Astrocyte (in vitro differentiated cells and primary cell): ENCODE measurements at regions not wholly inside any gene's neighbourhood (a gene's known extent, or its start where the extent isn't known, plus 50 kb on each side); places are given as distances from the start of the nearest gene placed in this dataset.

Experiments
- DNase-seq: peaks from one replicate; pipeline ENCODE4 v3.0.0-alpha.2; 2010; ENCODE audit warnings: low read depth
- FAIRE-seq: peaks from 2 replicates; lab custom pipeline; 2011; peaks lifted over from hg19 to GRCh38; lab: Jason Lieb, UNC
- H2AFZ ChIP-seq: 2 replicates; pipeline ENCODE4 v1.6.0; 2012; ENCODE audit warnings: low read depth, low read length, inconsistent platforms
- H3K27ac ChIP-seq: 2 replicates; pipeline ENCODE4 v1.5.1; 2011; ENCODE audit warnings: low read depth, low read length, inconsistent platforms
- H3K27me3 ChIP-seq: 2 replicates; pipeline ENCODE4 v1.6.0; 2011; ENCODE audit warnings: low read length, inconsistent platforms; ENCODE audit not compliant: insufficient read depth
- H3K36me3 ChIP-seq: 2 replicates; pipeline ENCODE4 v1.5.1; 2011; ENCODE audit warnings: low read length, inconsistent platforms; ENCODE audit not compliant: insufficient read depth
- H3K4me1 ChIP-seq: 2 replicates; pipeline ENCODE4 v1.5.1; 2011; ENCODE audit warnings: low read length, inconsistent platforms; ENCODE audit not compliant: insufficient read depth
- H3K4me2 ChIP-seq: 2 replicates; pipeline ENCODE4 v1.6.0; 2012; ENCODE audit warnings: low read length, inconsistent platforms
- H3K4me3 ChIP-seq: 2 replicates; pipeline ENCODE4 v1.5.1; 2011; ENCODE audit warnings: low read depth, mild to moderate bottlenecking, low read length, inconsistent platforms; ENCODE audit not compliant: insufficient read depth
- H3K79me2 ChIP-seq: 2 replicates; pipeline ENCODE4 v1.6.0; 2012; ENCODE audit warnings: mild to moderate bottlenecking, low read length, inconsistent platforms; ENCODE audit not compliant: insufficient read depth
- H3K9ac ChIP-seq: 2 replicates; pipeline ENCODE4 v1.6.0; 2012; ENCODE audit warnings: mild to moderate bottlenecking, low read length, inconsistent platforms
- H3K9me3 ChIP-seq: 2 replicates; pipeline ENCODE4 v1.5.1; 2012; ENCODE audit warnings: low read depth, mild to moderate bottlenecking, low read length, inconsistent platforms; ENCODE audit not compliant: insufficient read depth
- H4K20me1 ChIP-seq: 2 replicates; pipeline ENCODE4 v1.6.0; 2012; ENCODE audit warnings: low read length, inconsistent platforms; ENCODE audit not compliant: insufficient read depth
- H3K27ac Mint-ChIP-seq: one replicate; pipeline ENCODE4 v1.8.0; 2021; ENCODE audit warnings: mild to moderate bottlenecking, mixed read lengths; ENCODE audit not compliant: unreplicated experiment
- H3K27me3 Mint-ChIP-seq: one replicate; pipeline ENCODE4 v1.8.0; 2021; ENCODE audit warnings: low read depth, mixed read lengths; ENCODE audit not compliant: unreplicated experiment
- H3K36me3 Mint-ChIP-seq: one replicate; pipeline ENCODE4 v1.8.0; 2021; ENCODE audit warnings: low read depth, mixed read lengths; ENCODE audit not compliant: unreplicated experiment
- H3K4me1 Mint-ChIP-seq: one replicate; pipeline ENCODE4 v1.8.0; 2021; ENCODE audit warnings: low read depth, mixed read lengths; ENCODE audit not compliant: unreplicated experiment
- H3K4me3 Mint-ChIP-seq: one replicate; pipeline ENCODE4 v1.8.0; 2021; ENCODE audit warnings: mild to moderate bottlenecking, moderate library complexity, mixed read lengths; ENCODE audit not compliant: unreplicated experiment
- H3K9me3 Mint-ChIP-seq: one replicate; pipeline ENCODE4 v1.8.0; 2021; ENCODE audit warnings: mild to moderate bottlenecking, mixed read lengths; ENCODE audit not compliant: unreplicated experiment
- CTCF ChIP-seq: IDR thresholded peaks from 2 replicates; pipeline ENCODE4 v1.5.1; 2011; ENCODE audit warnings: low read depth, mild to moderate bottlenecking, inconsistent platforms, low read length, moderate library complexity; ENCODE audit not compliant: insufficient read depth
- EZH2 ChIP-seq: IDR thresholded peaks from 2 replicates; pipeline ENCODE4 v1.6.1; 2012; ENCODE audit warnings: mild to moderate bottlenecking, low read length, inconsistent platforms; ENCODE audit not compliant: insufficient read depth

- no peaks in the 10 kb centered on the region for H3K9me3 ChIP-seq
Observed at GRCh38 chr10:131810036-131810804, 90.6 kb upstream of the PPP2R2D start.

GRCh38 chr10:131810805-131811629 lies 89.8 kb upstream of the PPP2R2D start:
- Histone ChIP-seq H3K27me3 (no peaks in the 10 kb centered on the region), H4K20me1 (no peaks in the 10 kb centered on the region), H3K79me2 (no peaks in the 10 kb centered on the region), H3K9ac (no peak overlapping the region), H3K27ac (no peak overlapping the region), H3K4me2 (no peak overlapping the region), H3K4me1 (no peaks in the 10 kb centered on the region), H3K9me3 (no peaks in the 10 kb centered on the region), H3K4me3 (no peak overlapping the region), H2AFZ (no peak overlapping the region), H3K36me3 (no peaks in the 10 kb centered on the region)
- TF ChIP-seq CTCF: no peak
- TF ChIP-seq EZH2: no peak
- DNase-seq (no peak), FAIRE-seq (no peak)
- Mint-ChIP-seq H3K9me3 (peaks cover 4% of the 10 kb centered on the region), H3K27me3 (peaks cover 49% of the 10 kb centered on the region), H3K27ac (no peak overlapping the region), H3K36me3 (peaks cover 2% of the 10 kb centered on the region), H3K4me1 (peaks cover 4% of the 10 kb centered on the region), H3K4me3 (no peak overlapping the region)

More at GRCh38 chr10:131810036-131810804, 90.6 kb upstream of the PPP2R2D start:
- H3K9me3 Mint-ChIP-seq: peaks cover 4% of the 10 kb centered on the region
- H3K4me3 Mint-ChIP-seq: no peak overlapping the region
- DNase-seq (no peak), FAIRE-seq (no peak)
- no peaks in the 10 kb centered on the region for H3K27me3 ChIP-seq
- peaks cover 2% of the 10 kb centered on the region for H3K36me3 Mint-ChIP-seq
- H4K20me1 ChIP-seq: no peaks in the 10 kb centered on the region
- H3K27ac ChIP-seq: no peak overlapping the region
- no peak overlapping the region for H3K4me3 ChIP-seq
- H3K4me1 ChIP-seq: no peaks in the 10 kb centered on the region
- no peak overlapping the region for H3K4me2 ChIP-seq
- no peaks in the 10 kb centered on the region for H3K79me2 ChIP-seq
- peaks cover 45% of the 10 kb centered on the region for H3K27me3 Mint-ChIP-seq
- no peak overlapping the region for H3K27ac Mint-ChIP-seq
- H3K36me3 ChIP-seq: no peaks in the 10 kb centered on the region
- no peak overlapping the region for H2AFZ ChIP-seq
- H3K4me1 Mint-ChIP-seq: peaks cover 4% of the 10 kb centered on the region
- TF ChIP-seq CTCF: no peak
- no peak overlapping the region for H3K9ac ChIP-seq
